ENCODE measurements at regions not wholly inside any gene's neighbourhood (a gene's known extent, or its start where the extent isn't known, plus 50 kb on each side); places are given as distances from the start of the nearest gene placed in this dataset.
"Not testable (repeated sequence)": the region's sequence is repeated elsewhere in the genome, so short reads cannot be mapped to it uniquely, and the experiment has no call there.

- Histone ChIP-seq H3K9me3 (no peaks in the 10 kb centered on the region), H3K27me3 (replicated peaks in 1 of 7) (no peaks in the 10 kb centered on the region), H3K27ac (no peak overlapping the region), H3K4me1 (no peaks in the 10 kb centered on the region), H3K36me3 (no peaks in the 10 kb centered on the region), H3K4me3 (no peak overlapping the region)
- no peak for DNase-seq
- intact Hi-C loops (cut with DNase I; ENCODE audit: low total_unique reads) = no loop called here
- TF ChIP-seq CTCF (IDR thresholded peaks at IDR 0.05 in 8 of 11, conservative IDR thresholded peaks at IDR 0.05 in 3 of 11) = no peak
- TF ChIP-seq POLR2AphosphoS5 (IDR thresholded peaks at IDR 0.05) = no peak
- no peak for TF ChIP-seq POLR2A (IDR thresholded peaks at IDR 0.05)
- WGBS, 5 donors = 71 to 89% (median 85%) methylated on average over 6 of the region's 6 CpGs
Measured at GRCh38 chr10:34957531-34957930, 132.6 kb downstream of the CUL2 start.

GRCh38 chr10:34956756-34957155 is 133.4 kb downstream of the CUL2 start:
- Histone ChIP-seq H3K4me1 (no peaks in the 10 kb centered on the region), H3K27me3 (replicated peaks in 1 of 7) (no peaks in the 10 kb centered on the region), H3K36me3 (no peaks in the 10 kb centered on the region), H3K4me3 (no peak overlapping the region), H3K9me3 (no peaks in the 10 kb centered on the region), H3K27ac (no peak overlapping the region)
- WGBS, 5 donors = 84 to 95% (median 90%) methylated on average over 3 of the region's 3 CpGs
- TF ChIP-seq POLR2A (IDR thresholded peaks at IDR 0.05) = no peak
- DNase-seq = no peak
- intact Hi-C loops (cut with DNase I; ENCODE audit: low total_unique reads) = no loop called here

- Histone ChIP-seq H3K4me3 (no peak overlapping the region), H3K4me1 (no peaks in the 10 kb centered on the region), H3K9me3 (no peaks in the 10 kb centered on the region), H3K36me3 (no peaks in the 10 kb centered on the region), H3K27me3 (replicated peaks in 1 of 7) (no peaks in the 10 kb centered on the region), H3K27ac (no peak overlapping the region)
- 84 to 92% (median 88%) methylated on average over 2 of the region's 2 CpGs for WGBS, 5 donors
- intact Hi-C loops (cut with DNase I; ENCODE audit: low total_unique reads) = no loop called here
- DNase-seq = no peak
- TF ChIP-seq CTCF (IDR thresholded peaks at IDR 0.05 in 8 of 11, conservative IDR thresholded peaks at IDR 0.05 in 3 of 11) (no peak), POLR2AphosphoS5 (IDR thresholded peaks at IDR 0.05) (no peak), POLR2A (IDR thresholded peaks at IDR 0.05) (no peak)
Measured at GRCh38 chr10:34955391-34955790, 134.8 kb downstream of the CUL2 start.

- intact Hi-C loops (cut with DNase I; ENCODE audit: low total_unique reads) = no loop called here
- 71 to 83% (median 79%) methylated on average over 4 to 5 of the region's 5 CpGs for WGBS, 5 donors
- Histone ChIP-seq H3K9me3 (no peaks in the 10 kb centered on the region), H3K27ac (no peak overlapping the region), H3K4me3 (no peak overlapping the region), H3K4me1 (no peaks in the 10 kb centered on the region), H3K36me3 (no peaks in the 10 kb centered on the region), H3K27me3 (replicated peaks in 1 of 7) (no peaks in the 10 kb centered on the region)
- TF ChIP-seq POLR2AphosphoS5 (IDR thresholded peaks at IDR 0.05) = no peak
- TF ChIP-seq POLR2A (IDR thresholded peaks at IDR 0.05) = no peak
- TF ChIP-seq CTCF (IDR thresholded peaks at IDR 0.05 in 8 of 11, conservative IDR thresholded peaks at IDR 0.05 in 3 of 11) = no peak
- no peak for DNase-seq
Measured at GRCh38 chr10:34954142-34954541, 136.0 kb downstream of the CUL2 start.

GRCh38 chr10:34951263-34951887 is 136.3 kb upstream of the PARD3 start:
- H3K27me3 ChIP-seq (replicated peaks in 1 of 7); H3K9me3 ChIP-seq; H3K27ac ChIP-seq; H3K4me3 ChIP-seq; DNase-seq; intact Hi-C loops (cut with DNase I; ENCODE audit: low total_unique reads); H3K36me3 ChIP-seq; H3K4me1 ChIP-seq: not testable (repeated sequence)
- 71 to 82% (median 77%) methylated on average over 11 of the region's 11 CpGs for whole genome bisulfite sequencing, 5 donors

- DNase-seq; H3K27ac ChIP-seq; intact Hi-C loops (cut with DNase I; ENCODE audit: low total_unique reads); H3K27me3 ChIP-seq (replicated peaks in 1 of 7); H3K9me3 ChIP-seq; H3K36me3 ChIP-seq; H3K4me1 ChIP-seq; H3K4me3 ChIP-seq: not testable (repeated sequence)
- 87 to 93% (median 92%) methylated on average over 9 of the region's 9 CpGs for WGBS, 5 donors
Measured at GRCh38 chr10:34945951-34946522, 130.9 kb upstream of the PARD3 start.

Data from spleen (tissue), 11 donors.